Trophoblast cell (in vitro differentiated cells and primary cell): ENCODE measurements at regions not wholly inside any gene's neighbourhood (a gene's known extent, or its start where the extent isn't known, plus 50 kb on each side); places are given as distances from the start of the nearest gene placed in this dataset.

ENCODE experiments used
- DNase-seq, 2 donors: peaks; one replicate each; pipeline ENCODE4 v3.0.0-alpha.2; 2016
- H2AFZ ChIP-seq: 2 replicates; pipeline ENCODE4 v1.6.1; 2013; ENCODE audit warnings: low read length, moderate library complexity, mild to moderate bottlenecking; ENCODE audit not compliant: insufficient read depth, poor library complexity
- H2AK5ac ChIP-seq: 2 replicates; pipeline ENCODE4 v1.6.1; 2013; ENCODE audit warnings: mild to moderate bottlenecking, low read length
- H2BK120ac ChIP-seq: 2 replicates; pipeline ENCODE4 v1.6.1; 2013; ENCODE audit warnings: low read length, mild to moderate bottlenecking, moderate library complexity; ENCODE audit not compliant: insufficient read depth, poor library complexity
- H2BK12ac ChIP-seq: 2 replicates; pipeline ENCODE4 v1.6.1; 2013; ENCODE audit warnings: mild to moderate bottlenecking, low read length, moderate library complexity
- H2BK5ac ChIP-seq: 2 replicates; pipeline ENCODE4 v1.6.1; 2013; ENCODE audit warnings: low read length, low read depth, moderate library complexity, mild to moderate bottlenecking; ENCODE audit not compliant: poor library complexity
- H3K14ac ChIP-seq: 2 replicates; pipeline ENCODE4 v1.6.1; 2013; ENCODE audit warnings: mild to moderate bottlenecking, low read length
- H3K18ac ChIP-seq: 2 replicates; pipeline ENCODE4 v1.6.1; 2013; ENCODE audit warnings: mild to moderate bottlenecking, low read length
- H3K23ac ChIP-seq: 2 replicates; pipeline ENCODE4 v1.6.1; 2013; ENCODE audit warnings: low read length
- H3K27ac ChIP-seq: 2 replicates; pipeline ENCODE4 v1.5.1; 2013; ENCODE audit warnings: low read depth, mild to moderate bottlenecking, inconsistent platforms, low read length, moderate library complexity
- H3K27me3 ChIP-seq: 2 replicates; pipeline ENCODE4 v1.6.1; 2013; ENCODE audit warnings: inconsistent platforms, mild to moderate bottlenecking, low read length, moderate library complexity; ENCODE audit not compliant: insufficient read depth
- H3K36me3 ChIP-seq, 2 experiments: 1 replicate in 1 of 2; 2 replicates in 1 of 2; pipeline ENCODE4 v1.6.1; 2013; ENCODE audit warnings: low read length in 2 of 2, mild to moderate bottlenecking in 2 of 2, moderate library complexity in 1 of 2; ENCODE audit not compliant: insufficient read depth in 2 of 2, control insufficient read depth in 1 of 2
- H3K4ac ChIP-seq: 2 replicates; pipeline ENCODE4 v1.6.1; 2013; ENCODE audit warnings: low read depth, mild to moderate bottlenecking, low read length, moderate library complexity
- H3K4me1 ChIP-seq, 2 experiments: 1 replicate in 1 of 2; 2 replicates in 1 of 2; pipeline ENCODE4 v1.6.1; 2013; ENCODE audit warnings: low read length in 2 of 2, mild to moderate bottlenecking in 2 of 2, moderate library complexity in 1 of 2; ENCODE audit not compliant: insufficient read depth in 2 of 2, control insufficient read depth in 1 of 2
- H3K4me2 ChIP-seq: 2 replicates; pipeline ENCODE4 v1.6.1; 2013; ENCODE audit warnings: inconsistent platforms, mild to moderate bottlenecking, low read length, moderate library complexity
- H3K4me3 ChIP-seq: 2 replicates; pipeline ENCODE4 v1.5.1; 2013; ENCODE audit warnings: mild to moderate bottlenecking, low read depth, low read length, inconsistent platforms
- H3K79me1 ChIP-seq: one replicate; pipeline ENCODE4 v1.6.1; 2013; ENCODE audit warnings: low read length
- H3K79me2 ChIP-seq: 2 replicates; pipeline ENCODE4 v1.6.1; 2013; ENCODE audit warnings: low read length, mild to moderate bottlenecking; ENCODE audit not compliant: control insufficient read depth, insufficient read depth, poor library complexity
- H3K9ac ChIP-seq: 2 replicates; pipeline ENCODE4 v1.6.1; 2013; ENCODE audit warnings: mild to moderate bottlenecking, low read length
- H3K9me3 ChIP-seq: 2 replicates; pipeline ENCODE4 v1.6.1; 2013; ENCODE audit warnings: low read depth, mild to moderate bottlenecking, control low read depth, inconsistent platforms, low read length; ENCODE audit not compliant: insufficient read depth
- H4K12ac ChIP-seq: 2 replicates; pipeline ENCODE4 v1.6.1; 2013; ENCODE audit warnings: low read depth, mild to moderate bottlenecking, low read length, moderate library complexity
- H4K8ac ChIP-seq: 2 replicates; pipeline ENCODE4 v1.6.1; 2013; ENCODE audit warnings: low read depth, mild to moderate bottlenecking, low read length, moderate library complexity
- H4K91ac ChIP-seq: one replicate; pipeline ENCODE4 v1.6.1; 2013; ENCODE audit warnings: low read depth, mild to moderate bottlenecking, low read length, moderate library complexity
- WGBS: extraction: QIAGEN DNeasy Blood & Tissue Kit; methylation state at CpG from one replicate; pipeline ENCODE4 v1.1.7; 2013; ENCODE audit warnings: missing lambda C conversion rate; ENCODE audit not compliant: insufficient read length, insufficient coverage; ENCODE audit errors: extremely low coverage; 5-methylcytosine and 5-hydroxymethylcytosine counted together

DNA sequence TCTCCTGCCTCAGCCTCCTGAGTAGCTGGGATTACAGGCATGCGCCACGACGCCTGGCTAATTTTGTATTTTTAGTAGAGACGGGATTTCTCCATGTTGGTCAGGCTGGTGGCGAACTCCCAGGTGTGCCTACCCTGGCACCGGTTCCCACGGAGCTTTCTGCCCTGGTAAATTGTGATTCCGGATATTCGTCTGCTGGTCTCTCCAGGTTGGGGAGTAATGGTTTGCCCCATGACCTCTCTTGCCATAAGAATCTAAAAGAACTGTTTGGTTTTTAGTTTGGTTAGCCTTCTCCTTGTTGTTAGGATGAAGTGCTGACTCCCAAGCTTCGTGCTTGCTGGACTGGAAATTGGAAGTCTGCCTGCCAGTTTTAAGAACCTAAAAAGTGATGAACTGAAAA, 223.8 kb downstream of the BCAS1 start:
- Histone ChIP-seq H4K8ac (no peak overlapping the region), H3K18ac (no peak overlapping the region), H3K27ac (no peak overlapping the region), H3K14ac (no peak overlapping the region), H2AFZ (no peak overlapping the region), H2BK5ac (no peak overlapping the region), H3K4me3 (no peak overlapping the region), H2BK120ac (no peak overlapping the region), H3K9me3 (no peaks in the 10 kb centered on the region), H3K36me3 (no peaks in the 10 kb centered on the region), H3K79me2 (peaks cover under 1% of the 10 kb centered on the region), H3K79me1 (no peaks in the 10 kb centered on the region), H2AK5ac (no peak overlapping the region), H4K91ac (no peak overlapping the region), H3K23ac (no peak overlapping the region), H3K27me3 (no peaks in the 10 kb centered on the region), H3K4me1 (no peaks in the 10 kb centered on the region), H3K9ac (no peak overlapping the region), H3K4ac (no peak overlapping the region), H3K4me2 (no peak overlapping the region), H4K12ac (no peak overlapping the region), H2BK12ac (no peak overlapping the region)
- no CpG with 5 or more reads among the region's 10 CpGs for WGBS
- no peak for DNase-seq

DNA sequence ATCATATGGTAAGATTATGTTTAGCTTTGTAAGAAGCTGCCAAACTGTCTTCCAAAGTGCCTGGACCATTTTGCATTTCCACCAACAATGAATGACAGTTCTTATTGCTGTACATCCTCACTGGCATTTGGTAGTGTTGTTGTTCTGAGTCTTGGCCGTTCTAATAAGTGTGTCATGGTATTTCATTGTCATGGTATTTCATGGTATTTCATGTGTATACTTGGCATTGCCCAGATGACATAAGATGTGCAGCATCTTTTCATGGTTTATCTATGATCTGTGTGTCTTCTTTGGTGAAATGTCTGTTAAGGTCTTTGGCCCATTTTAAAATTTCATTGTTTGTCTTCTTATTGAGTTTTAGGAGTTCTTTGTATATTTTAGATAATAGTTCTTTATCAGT, 224.4 kb downstream of the BCAS1 start:
- no peak overlapping the region for H3K14ac ChIP-seq
- no peak overlapping the region for H2BK12ac ChIP-seq
- no peak overlapping the region for H2BK5ac ChIP-seq
- DNase-seq = peak in 1 of 2 donors; percentile 44
- no CpG with 5 or more reads among the region's 1 CpG for whole genome bisulfite sequencing
- no peak overlapping the region for H3K23ac ChIP-seq
- no peak overlapping the region for H3K9ac ChIP-seq
- H3K79me2 ChIP-seq = no peaks in the 10 kb centered on the region
- no peak overlapping the region for H2AK5ac ChIP-seq
- H2AFZ ChIP-seq = no peak overlapping the region
- no peak overlapping the region for H3K27ac ChIP-seq
- no peak overlapping the region for H4K8ac ChIP-seq
- no peak overlapping the region for H3K4me3 ChIP-seq
- no peak overlapping the region for H2BK120ac ChIP-seq
- no peaks in the 10 kb centered on the region for H3K79me1 ChIP-seq
- H4K91ac ChIP-seq = no peak overlapping the region
- H3K18ac ChIP-seq = no peak overlapping the region
- no peak overlapping the region for H3K4ac ChIP-seq
- no peaks in the 10 kb centered on the region for H3K4me1 ChIP-seq
- no peaks in the 10 kb centered on the region for H3K9me3 ChIP-seq
- no peaks in the 10 kb centered on the region for H3K27me3 ChIP-seq
- no peak overlapping the region for H4K12ac ChIP-seq
- no peaks in the 10 kb centered on the region for H3K36me3 ChIP-seq
- no peak overlapping the region for H3K4me2 ChIP-seq

DNA sequence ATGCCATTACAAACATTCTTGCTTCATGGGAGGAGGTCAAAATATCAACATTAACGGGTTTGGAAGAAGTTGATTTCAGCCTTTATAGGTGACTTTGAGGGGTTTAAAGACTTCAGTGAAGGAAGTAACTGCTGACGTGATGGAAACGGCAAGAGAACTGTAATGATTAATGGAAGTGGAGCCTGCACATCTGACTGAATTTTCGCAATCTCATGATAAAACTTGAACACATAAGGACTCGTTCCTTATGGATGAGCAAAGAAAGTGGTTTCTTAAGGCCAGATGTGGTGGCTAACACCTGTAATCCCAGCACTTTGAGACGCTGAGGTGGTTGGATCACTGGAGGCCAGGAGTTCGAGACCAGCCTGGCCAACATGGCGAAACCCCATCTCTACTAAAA, 226.1 kb downstream of the BCAS1 start:
- no peak overlapping the region for H4K12ac ChIP-seq
- H3K4me3 ChIP-seq = no peak overlapping the region

DNA sequence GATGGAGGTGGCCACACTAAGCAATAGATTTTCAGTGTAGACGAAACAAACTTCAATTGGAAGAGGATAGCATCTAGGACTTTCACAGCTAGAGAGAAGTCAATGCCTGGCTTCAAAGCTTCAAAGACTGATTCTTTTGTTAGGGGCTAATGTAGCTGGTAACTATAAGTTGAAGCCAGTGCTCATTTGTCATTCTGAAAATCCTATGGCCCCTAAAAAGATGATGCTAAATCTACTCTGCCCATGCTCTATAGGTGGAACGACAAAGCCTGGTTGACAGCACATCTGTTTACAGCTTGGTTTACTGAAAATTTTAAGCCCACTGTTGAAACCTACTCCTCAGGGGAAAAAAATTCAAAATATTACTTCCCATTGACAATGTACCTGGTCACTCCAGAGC, 226.7 kb downstream of the BCAS1 start:
- no CpG with 5 or more reads among the region's 2 CpGs for WGBS
- no peak overlapping the region for H3K14ac ChIP-seq
- H4K12ac ChIP-seq = no peak overlapping the region
- H3K9ac ChIP-seq = no peak overlapping the region
- H3K27ac ChIP-seq = no peak overlapping the region
- H2BK120ac ChIP-seq = no peak overlapping the region
- no peak overlapping the region for H2BK5ac ChIP-seq
- no peaks in the 10 kb centered on the region for H3K27me3 ChIP-seq
- H4K91ac ChIP-seq = no peak overlapping the region
- no peak overlapping the region for H3K4me3 ChIP-seq
- H3K36me3 ChIP-seq = no peaks in the 10 kb centered on the region
- no peak for DNase-seq
- H3K79me1 ChIP-seq = peaks cover 2% of the 10 kb centered on the region
- no peak overlapping the region for H3K23ac ChIP-seq
- no peak overlapping the region for H3K4me2 ChIP-seq
- H2AFZ ChIP-seq = no peak overlapping the region
- no peak overlapping the region for H4K8ac ChIP-seq
- H3K79me2 ChIP-seq = no peaks in the 10 kb centered on the region
- no peak overlapping the region for H3K4ac ChIP-seq
- H3K4me1 ChIP-seq = no peaks in the 10 kb centered on the region
- no peak overlapping the region for H2AK5ac ChIP-seq
- H3K9me3 ChIP-seq = no peaks in the 10 kb centered on the region
- H2BK12ac ChIP-seq = no peak overlapping the region
- no peak overlapping the region for H3K18ac ChIP-seq

More for the DNA sequence above, 226.1 kb downstream of the BCAS1 start:
- Histone ChIP-seq H2BK120ac (no peak overlapping the region), H3K4me1 (no peaks in the 10 kb centered on the region), H3K9ac (no peak overlapping the region), H3K79me1 (peaks cover 2% of the 10 kb centered on the region), H2AK5ac (no peak overlapping the region), H3K36me3 (no peaks in the 10 kb centered on the region), H3K18ac (no peak overlapping the region), H3K4me2 (no peak overlapping the region), H4K91ac (no peak overlapping the region), H3K4ac (no peak overlapping the region), H4K8ac (no peak overlapping the region), H2BK5ac (no peak overlapping the region), H3K79me2 (no peaks in the 10 kb centered on the region), H2AFZ (no peak overlapping the region), H3K27me3 (no peaks in the 10 kb centered on the region), H3K9me3 (no peaks in the 10 kb centered on the region), H3K23ac (no peak overlapping the region), H3K27ac (no peak overlapping the region), H2BK12ac (no peak overlapping the region), H3K14ac (no peak overlapping the region)
- DNase-seq = peak in 1 of 2 donors; percentile 34
- no CpG with 5 or more reads among the region's 8 CpGs for WGBS
